Transverse colon (tissue), 4 donors: ENCODE measurements at regions not wholly inside any gene's neighbourhood (a gene's known extent, or its start where the extent isn't known, plus 50 kb on each side); places are given as distances from the start of the nearest gene placed in this dataset.
A peak's percentile ranks its signal among the peaks of the same experiment; 100 is the strongest.

ENCODE experiments used
- DNase-seq: peaks from one replicate; pipeline ENCODE4 v3.0.0-alpha.2; 2019
- H3K27ac ChIP-seq, 4 donors: fragments of 200-600 bp; sonication (generic); 2 replicates each; pipeline ENCODE4 v1.5.1; 2016 to 2018; ENCODE audit warnings: inconsistent platforms in 4 of 4
- H3K27me3 ChIP-seq: fragments of 200-600 bp; sonication (generic); 2 replicates; pipeline ENCODE4 v1.5.1; 2017; ENCODE audit warnings: inconsistent platforms
- H3K36me3 ChIP-seq, 4 donors: fragments of 200-600 bp; sonication (generic); 2 replicates each; pipeline ENCODE4 v1.5.1; 2017 to 2019; ENCODE audit warnings: inconsistent platforms in 4 of 4
- H3K4me1 ChIP-seq, 4 donors: fragments of 200-600 bp; sonication (generic); 2 replicates each; pipeline ENCODE4 v1.5.1; 2017 to 2020; ENCODE audit warnings: inconsistent platforms in 4 of 4
- H3K4me3 ChIP-seq, 4 donors: fragments of 200-600 bp; sonication (generic); 1 replicate in 1 of 4; 2 replicates in 3 of 4; pipeline versions ENCODE4 v1.5.1 to v1.6.1; 2017 to 2019; ENCODE audit warnings: inconsistent platforms in 4 of 4
- H3K9me3 ChIP-seq, 2 donors: fragments of 200-600 bp; sonication (generic); 2 replicates each; pipeline ENCODE4 v1.5.1; 2017 to 2019; ENCODE audit warnings: inconsistent platforms in 2 of 2
- CTCF ChIP-seq, 5 experiments: fragments of 200-600 bp in 3 of 5; fragments of 450-650 bp in 2 of 5; sonication (generic) in 3 of 5; IDR thresholded peaks; 1 replicate in 2 of 5; 2 replicates in 3 of 5; pipeline ENCODE4 v1.5.1; 2016 to 2017; ENCODE audit warnings: antibody characterized with exemption in 5 of 5, inconsistent platforms in 3 of 5, mild to moderate bottlenecking in 2 of 5, moderate library complexity in 1 of 5
- EP300 ChIP-seq: sonication (generic); formaldehyde crosslinking; IDR thresholded peaks from one replicate; pipeline ENCODE4 v1.6.1; 2017; ENCODE audit warnings: antibody characterized with exemption, low read depth
- POLR2A ChIP-seq: fragments of 450-650 bp; IDR thresholded peaks from one replicate; pipeline ENCODE4 v1.6.1; 2016; ENCODE audit warnings: antibody characterized with exemption, mild to moderate bottlenecking, moderate library complexity
- POLR2AphosphoS5 ChIP-seq, 3 donors: sonication (generic); formaldehyde crosslinking; IDR thresholded peaks; one replicate each; pipeline ENCODE4 v1.6.1; 2016; ENCODE audit warnings: antibody characterized with exemption in 3 of 3
- WGBS, 2 donors: methylation state at CpG; one replicate each; pipeline ENCODE4 v1.1.5; 2018; ENCODE audit warnings: low coverage in 1 of 2; 5-methylcytosine and 5-hydroxymethylcytosine counted together
- in situ Hi-C, 4 donors: fragments of 200-750 bp; cut with MboI; loops; one replicate each; pipeline versions ENCODE4 v1.15.0 to v1.15.1; 2017; ENCODE audit warnings: low sequenced_read_pairs in 3 of 4, low pct_ligation_motif_present in 1 of 4, low pct_unique_long_range_greater_than_20kb in 1 of 4
- intact Hi-C: fragments of 100-400 bp; cut with DNase I; formaldehyde crosslinking; loops from one replicate; pipeline ENCODE4 v1.15.1; 2023; ENCODE audit warnings: low total_unique reads

DNA sequence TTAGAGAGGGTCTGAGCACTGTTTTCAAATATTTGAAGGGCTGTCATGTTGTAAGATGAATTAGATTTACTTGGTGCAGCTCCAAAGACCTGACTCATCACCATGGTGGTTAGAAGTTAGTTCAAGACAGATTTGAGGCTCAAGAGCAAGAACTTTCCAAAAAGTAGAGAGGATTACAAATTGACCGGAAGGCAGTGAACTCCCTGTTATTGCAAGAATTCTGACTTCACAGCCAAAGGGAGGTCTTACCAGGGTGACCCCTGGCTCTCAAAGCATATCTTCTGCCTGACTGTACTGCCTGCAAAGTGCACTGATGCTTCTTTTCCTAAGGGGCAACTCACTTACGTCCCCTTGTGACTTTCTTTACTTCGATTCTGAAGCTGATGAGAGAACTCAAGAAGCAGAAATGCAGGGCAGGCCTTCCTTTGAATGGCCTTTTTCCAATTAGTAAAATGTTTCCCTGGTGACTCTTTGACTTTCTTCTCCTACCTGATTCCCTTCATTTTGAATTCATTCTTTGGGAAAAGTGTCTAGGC, 86.4 kb downstream of the NAV1 start:
- TF ChIP-seq POLR2A (no peak), POLR2AphosphoS5 (IDR thresholded peaks at IDR 0.05) (peak in 1 of 3 donors; percentile 33), EP300 (no peak), CTCF (IDR thresholded peaks at IDR 0.05) (no peak)
- in situ Hi-C loops (no loop called here), intact Hi-C loops (no loop called here)
- Histone ChIP-seq H3K27ac (peak overlapping the region; percentile 1 to 28 (median 20)), H3K27me3 (no peaks in the 10 kb centered on the region), H3K4me3 (no peak overlapping the region), H3K4me1 (peaks cover 0 to 10% (median 5%) of the 10 kb centered on the region in 4 donors), H3K36me3 (no peaks in the 10 kb centered on the region), H3K9me3 (no peaks in the 10 kb centered on the region)
- no peak for DNase-seq
- WGBS, 2 donors: 63 to 71% methylated on average over 2 to 3 of the region's 3 CpGs

DNA sequence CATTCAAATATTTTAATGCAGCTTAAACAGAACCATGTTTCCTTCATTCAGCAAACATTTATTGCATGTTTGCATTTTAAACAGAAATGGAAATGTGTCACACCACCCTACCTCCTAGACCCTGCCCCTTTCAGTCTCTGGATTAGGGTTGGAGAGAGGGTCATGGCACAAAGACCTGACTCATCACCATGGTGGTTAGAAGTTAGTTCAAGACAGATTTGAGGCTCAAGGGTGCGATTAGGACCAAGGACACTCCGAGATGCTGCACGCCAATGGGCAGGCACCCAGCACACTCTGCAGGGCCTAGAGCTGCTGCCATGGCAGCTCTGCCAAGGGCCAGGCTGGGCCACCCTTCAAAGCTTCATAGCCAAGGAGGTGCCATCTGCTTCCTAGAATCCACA, 86.9 kb downstream of the NAV1 start:
- 83% methylated on average over 3 of the region's 3 CpGs; no CpG with 5 or more reads in 1 of the 2 donors for WGBS, 2 donors
- DNase-seq: no peak
- H3K27me3 ChIP-seq: no peaks in the 10 kb centered on the region
- peak overlapping the region in 3 of 4 donors; percentile 1 to 21 (median 18) for H3K27ac ChIP-seq
- H3K4me1 ChIP-seq: peaks cover 0 to 11% (median 6%) of the 10 kb centered on the region in 4 donors
- TF ChIP-seq POLR2A: no peak
- TF ChIP-seq CTCF (IDR thresholded peaks at IDR 0.05): no peak
- TF ChIP-seq EP300: no peak
- no peak for TF ChIP-seq POLR2AphosphoS5 (IDR thresholded peaks at IDR 0.05)
- no peak overlapping the region for H3K4me3 ChIP-seq
- H3K9me3 ChIP-seq: no peaks in the 10 kb centered on the region
- intact Hi-C loops: no loop called here
- in situ Hi-C loops: no loop called here
- no peaks in the 10 kb centered on the region for H3K36me3 ChIP-seq

DNA sequence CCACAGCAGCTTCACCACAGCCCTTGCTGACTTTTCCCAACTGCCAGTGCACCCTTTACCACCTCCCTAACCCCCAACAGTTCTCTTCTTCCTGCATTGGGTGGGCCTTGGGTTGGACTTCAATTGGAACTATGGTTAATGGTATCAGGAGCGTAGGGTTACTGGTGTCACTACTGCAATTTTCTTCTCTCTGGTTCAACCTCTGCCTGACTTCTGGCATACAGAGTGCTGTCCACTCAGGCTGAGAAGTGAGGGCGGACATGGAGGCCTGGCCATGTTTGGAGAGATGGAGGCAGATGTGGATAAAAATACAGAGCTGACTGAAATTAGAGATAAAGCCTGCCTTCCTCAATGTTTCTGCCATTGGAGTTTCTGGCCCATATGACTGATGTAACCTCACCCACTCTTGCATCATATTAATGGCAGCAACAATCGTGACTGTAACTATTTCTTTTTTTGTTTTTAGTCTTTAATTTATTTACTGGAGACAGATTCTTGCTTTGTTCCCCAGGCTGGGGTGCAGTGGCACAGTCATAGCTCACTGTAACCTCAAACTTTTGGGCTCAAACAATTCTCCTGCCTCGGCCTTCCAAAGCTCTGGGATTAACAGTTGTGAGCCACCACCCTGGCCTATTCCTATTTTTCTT, 87.8 kb downstream of the NAV1 start:
- Histone ChIP-seq H3K4me3 (no peak overlapping the region), H3K27ac (no peak overlapping the region), H3K4me1 (peaks cover 0 to 11% (median 7%) of the 10 kb centered on the region in 4 donors), H3K36me3 (no peaks in the 10 kb centered on the region), H3K9me3 (no peaks in the 10 kb centered on the region), H3K27me3 (no peaks in the 10 kb centered on the region)
- intact Hi-C loops (no loop called here), in situ Hi-C loops (no loop called here)
- TF ChIP-seq POLR2A (no peak), POLR2AphosphoS5 (IDR thresholded peaks at IDR 0.05) (no peak), CTCF (IDR thresholded peaks at IDR 0.05) (no peak), EP300 (no peak)
- 83 to 94% methylated on average over 2 to 4 of the region's 4 CpGs for WGBS, 2 donors
- no peak for DNase-seq

- in situ Hi-C loops (no loop called here), intact Hi-C loops (no loop called here)
- no peak for DNase-seq
- H3K9me3 ChIP-seq: no peaks in the 10 kb centered on the region
- no peaks in the 10 kb centered on the region for H3K36me3 ChIP-seq
- no peak overlapping the region for H3K27ac ChIP-seq
- 31% methylated on average over 6 of the region's 6 CpGs; no CpG with 5 or more reads in 1 of the 2 donors for WGBS, 2 donors
- TF ChIP-seq CTCF (IDR thresholded peaks at IDR 0.05) (no peak), POLR2A (no peak), EP300 (no peak), POLR2AphosphoS5 (IDR thresholded peaks at IDR 0.05) (no peak)
- H3K4me1 ChIP-seq: peaks cover 0 to 25% (median 14%) of the 10 kb centered on the region in 4 donors
- no peaks in the 10 kb centered on the region for H3K27me3 ChIP-seq
- no peak overlapping the region for H3K4me3 ChIP-seq
These were observed 89.6 kb downstream of the NAV1 start for GRCh38 chr1:201628490-201628889.
